HG02588 (cell line): ENCODE measurements at regions not wholly inside any gene's neighbourhood (a gene's known extent, or its start where the extent isn't known, plus 50 kb on each side); places are given as distances from the start of the nearest gene placed in this dataset.
"Not testable (repeated sequence)": the region's sequence is repeated elsewhere in the genome, so short reads cannot be mapped to it uniquely, and the experiment has no call there.

Experiments
- ATAC-seq: cut with Tn5 transposase; IDR thresholded peaks from one replicate; pipeline ENCODE4 v1.9.1; 2021; ENCODE audit warnings: mild to moderate bottlenecking, moderate library complexity; ENCODE audit not compliant: unreplicated experiment

GRCh38 chr7:153747969-153748368, 304.2 kb upstream of the DPP6 start:
- not testable (repeated sequence) for ATAC-seq

GRCh38 chr7:153748885-153749284, 303.3 kb upstream of the DPP6 start:
- ATAC-seq, result not testable (repeated sequence)

GRCh38 chr7:153765869-153766268, 286.3 kb upstream of the DPP6 start:
- not testable (repeated sequence) for ATAC-seq

GRCh38 chr7:153766926-153767325, 285.3 kb upstream of the DPP6 start:
- not testable (repeated sequence) for ATAC-seq

GRCh38 chr7:153772966-153773365, 279.2 kb upstream of the DPP6 start:
- no peak for ATAC-seq

GRCh38 chr7:153776940-153777339, 275.3 kb upstream of the DPP6 start:
- ATAC-seq, result not testable (repeated sequence)

- ATAC-seq, result not testable (repeated sequence)
Observed at GRCh38 chr7:153797363-153797762, 254.8 kb upstream of the DPP6 start.

- no peak for ATAC-seq
Observed at GRCh38 chr7:153808117-153808516, 244.1 kb upstream of the DPP6 start.

GRCh38 chr7:153829525-153829924, 222.7 kb upstream of the DPP6 start:
- ATAC-seq, result no peak

- ATAC-seq, result no peak
Observed at GRCh38 chr7:153832160-153832559, 220.0 kb upstream of the DPP6 start.

GRCh38 chr7:153835103-153835502, 217.1 kb upstream of the DPP6 start:
- no peak for ATAC-seq

- ATAC-seq, result no peak
Observed at GRCh38 chr7:153835712-153836265, 216.4 kb upstream of the DPP6 start.

- no peak for ATAC-seq
Observed at GRCh38 chr7:153838591-153838990, 213.6 kb upstream of the DPP6 start.

GRCh38 chr7:153840861-153841260, 211.3 kb upstream of the DPP6 start:
- ATAC-seq, result no peak

GRCh38 chr7:153847828-153848227, 204.4 kb upstream of the DPP6 start:
- no peak for ATAC-seq

GRCh38 chr7:153852261-153852660, 199.9 kb upstream of the DPP6 start:
- ATAC-seq, result no peak

GRCh38 chr7:153858355-153858754, 193.8 kb upstream of the DPP6 start:
- ATAC-seq, result no peak

- no peak for ATAC-seq
Observed at GRCh38 chr7:153859239-153859638, 193.0 kb upstream of the DPP6 start.

GRCh38 chr7:153886506-153887441, 165.4 kb upstream of the DPP6 start:
- no peak for ATAC-seq

GRCh38 chr7:153887749-153888569, 164.2 kb upstream of the DPP6 start:
- no peak for ATAC-seq

- no peak for ATAC-seq
Observed at GRCh38 chr7:153891990-153892389, 160.2 kb upstream of the DPP6 start.
